ENCODE measurements at regions not wholly inside any gene's neighbourhood (a gene's known extent, or its start where the extent isn't known, plus 50 kb on each side); places are given as distances from the start of the nearest gene placed in this dataset.
"Not testable (repeated sequence)": the region's sequence is repeated elsewhere in the genome, so short reads cannot be mapped to it uniquely, and the experiment has no call there.

GRCh38 chr2:143922261-143922830, 597.6 kb downstream of the ZEB2 start:
- not testable (repeated sequence) for H3K4me3 Mint-ChIP-seq; DNase-seq (ENCODE audit: low spot score in 2 of 2); H3K36me3 Mint-ChIP-seq; H3K4me1 Mint-ChIP-seq; H3K27ac Mint-ChIP-seq; ATAC-seq (ENCODE audit: low read depth); H3K27me3 Mint-ChIP-seq
- peaks cover 14% of the 10 kb centered on the region for H3K9me3 Mint-ChIP-seq

- DNase-seq (ENCODE audit: low spot score in 2 of 2) (no peak), ATAC-seq (ENCODE audit: low read depth) (no peak)
- Mint-ChIP-seq H3K9me3 (peaks cover 15% of the 10 kb centered on the region), H3K27ac (no peak overlapping the region), H3K36me3 (peaks cover 9% of the 10 kb centered on the region), H3K4me1 (no peaks in the 10 kb centered on the region), H3K4me3 (no peak overlapping the region), H3K27me3 (no peaks in the 10 kb centered on the region)
Measured at GRCh38 chr2:143918465-143918989, 601.4 kb downstream of the ZEB2 start.

- Mint-ChIP-seq H3K36me3 (peaks cover 9% of the 10 kb centered on the region), H3K4me3 (no peak overlapping the region), H3K27me3 (no peaks in the 10 kb centered on the region), H3K27ac (no peak overlapping the region), H3K4me1 (no peaks in the 10 kb centered on the region), H3K9me3 (peaks cover 15% of the 10 kb centered on the region)
- DNase-seq (ENCODE audit: low spot score in 2 of 2) (no peak), ATAC-seq (ENCODE audit: low read depth) (no peak)
Measured at GRCh38 chr2:143916781-143917180, 603.1 kb downstream of the ZEB2 start.

- H3K9me3 Mint-ChIP-seq, result no peaks in the 10 kb centered on the region
- ATAC-seq (ENCODE audit: low read depth) (no peak), DNase-seq (ENCODE audit: low spot score in 2 of 2) (no peak)
- no peaks in the 10 kb centered on the region for H3K4me1 Mint-ChIP-seq
- no peak overlapping the region for H3K27ac Mint-ChIP-seq
- H3K27me3 Mint-ChIP-seq, result no peaks in the 10 kb centered on the region
- no peaks in the 10 kb centered on the region for H3K36me3 Mint-ChIP-seq
- H3K4me3 Mint-ChIP-seq, result no peak overlapping the region
Measured at GRCh38 chr2:143909577-143910353, 610.2 kb downstream of the ZEB2 start.

GRCh38 chr2:143908843-143909242, 611.1 kb downstream of the ZEB2 start:
- no peak for ATAC-seq (ENCODE audit: low read depth)

GRCh38 chr2:143907801-143908200, 612.1 kb downstream of the ZEB2 start:
- Mint-ChIP-seq H3K27ac (no peak overlapping the region), H3K9me3 (no peaks in the 10 kb centered on the region), H3K27me3 (no peaks in the 10 kb centered on the region), H3K36me3 (no peaks in the 10 kb centered on the region), H3K4me3 (no peak overlapping the region), H3K4me1 (no peaks in the 10 kb centered on the region)
- no peak for ATAC-seq (ENCODE audit: low read depth)
- DNase-seq (ENCODE audit: low spot score in 2 of 2), result no peak

More at GRCh38 chr2:143908843-143909242, 611.1 kb downstream of the ZEB2 start:
- H3K4me3 Mint-ChIP-seq, result no peak overlapping the region
- no peak for DNase-seq (ENCODE audit: low spot score in 2 of 2)
- no peaks in the 10 kb centered on the region for H3K9me3 Mint-ChIP-seq
- H3K4me1 Mint-ChIP-seq, result no peaks in the 10 kb centered on the region
- no peak overlapping the region for H3K27ac Mint-ChIP-seq
- H3K36me3 Mint-ChIP-seq, result no peaks in the 10 kb centered on the region
- H3K27me3 Mint-ChIP-seq, result no peaks in the 10 kb centered on the region

GRCh38 chr2:143906850-143907249, 613.1 kb downstream of the ZEB2 start:
- H3K27ac Mint-ChIP-seq, result no peak overlapping the region
- no peaks in the 10 kb centered on the region for H3K9me3 Mint-ChIP-seq
- no peaks in the 10 kb centered on the region for H3K4me1 Mint-ChIP-seq
- H3K4me3 Mint-ChIP-seq, result no peak overlapping the region
- DNase-seq (ENCODE audit: low spot score in 2 of 2) (no peak), ATAC-seq (ENCODE audit: low read depth) (no peak)
- H3K27me3 Mint-ChIP-seq, result no peaks in the 10 kb centered on the region
- H3K36me3 Mint-ChIP-seq, result no peaks in the 10 kb centered on the region

- ATAC-seq (ENCODE audit: low read depth) (no peak), DNase-seq (ENCODE audit: low spot score in 2 of 2) (no peak)
- Mint-ChIP-seq H3K36me3 (no peaks in the 10 kb centered on the region), H3K27ac (no peak overlapping the region), H3K4me3 (no peak overlapping the region), H3K4me1 (no peaks in the 10 kb centered on the region), H3K9me3 (no peaks in the 10 kb centered on the region), H3K27me3 (peaks cover 3% of the 10 kb centered on the region)
Measured at GRCh38 chr2:143905587-143905986, 614.3 kb downstream of the ZEB2 start.

GRCh38 chr2:143903172-143903856, 616.6 kb downstream of the ZEB2 start:
- Mint-ChIP-seq H3K27me3 (peaks cover 5% of the 10 kb centered on the region), H3K9me3 (no peaks in the 10 kb centered on the region), H3K36me3 (no peaks in the 10 kb centered on the region), H3K4me1 (no peaks in the 10 kb centered on the region), H3K27ac (no peak overlapping the region), H3K4me3 (no peak overlapping the region)
- no peak for ATAC-seq (ENCODE audit: low read depth)
- DNase-seq (ENCODE audit: low spot score in 2 of 2), result no peak

GRCh38 chr2:143901185-143901842, 618.6 kb downstream of the ZEB2 start:
- H3K4me1 Mint-ChIP-seq, result no peaks in the 10 kb centered on the region
- H3K4me3 Mint-ChIP-seq, result no peak overlapping the region
- ATAC-seq (ENCODE audit: low read depth) (no peak), DNase-seq (ENCODE audit: low spot score in 2 of 2) (no peak)
- H3K27ac Mint-ChIP-seq, result no peak overlapping the region
- peaks cover 5% of the 10 kb centered on the region for H3K27me3 Mint-ChIP-seq
- no peaks in the 10 kb centered on the region for H3K9me3 Mint-ChIP-seq
- H3K36me3 Mint-ChIP-seq, result no peaks in the 10 kb centered on the region

GRCh38 chr2:143899987-143900386, 619.9 kb downstream of the ZEB2 start:
- Mint-ChIP-seq H3K27ac (no peak overlapping the region), H3K27me3 (peaks cover 5% of the 10 kb centered on the region), H3K4me3 (no peak overlapping the region), H3K9me3 (no peaks in the 10 kb centered on the region), H3K36me3 (no peaks in the 10 kb centered on the region), H3K4me1 (no peaks in the 10 kb centered on the region)
- DNase-seq (ENCODE audit: low spot score in 2 of 2) (no peak), ATAC-seq (ENCODE audit: low read depth) (no peak)

- no peak for DNase-seq (ENCODE audit: low spot score in 2 of 2)
- no peaks in the 10 kb centered on the region for H3K36me3 Mint-ChIP-seq
Measured at GRCh38 chr2:143893371-143893770, 626.5 kb downstream of the ZEB2 start.

GRCh38 chr2:143891879-143892308, 628.0 kb downstream of the ZEB2 start:
- Mint-ChIP-seq H3K4me1 (no peaks in the 10 kb centered on the region), H3K27me3 (no peaks in the 10 kb centered on the region), H3K9me3 (no peaks in the 10 kb centered on the region), H3K4me3 (no peak overlapping the region), H3K27ac (no peak overlapping the region), H3K36me3 (no peaks in the 10 kb centered on the region)
- no peak for ATAC-seq (ENCODE audit: low read depth)
- no peak for DNase-seq (ENCODE audit: low spot score in 2 of 2)

More at GRCh38 chr2:143893371-143893770, 626.5 kb downstream of the ZEB2 start:
- no peaks in the 10 kb centered on the region for H3K27me3 Mint-ChIP-seq
- no peak for ATAC-seq (ENCODE audit: low read depth)
- no peak overlapping the region for H3K4me3 Mint-ChIP-seq
- no peak overlapping the region for H3K27ac Mint-ChIP-seq
- H3K4me1 Mint-ChIP-seq, result no peaks in the 10 kb centered on the region
- no peaks in the 10 kb centered on the region for H3K9me3 Mint-ChIP-seq

- H3K9me3 Mint-ChIP-seq, result no peaks in the 10 kb centered on the region
- H3K4me1 Mint-ChIP-seq, result no peaks in the 10 kb centered on the region
- no peaks in the 10 kb centered on the region for H3K36me3 Mint-ChIP-seq
- no peaks in the 10 kb centered on the region for H3K27me3 Mint-ChIP-seq
- H3K4me3 Mint-ChIP-seq, result no peak overlapping the region
- no peak for ATAC-seq (ENCODE audit: low read depth)
- no peak overlapping the region for H3K27ac Mint-ChIP-seq
- DNase-seq (ENCODE audit: low spot score in 2 of 2), result no peak
Measured at GRCh38 chr2:143890798-143891197, 629.1 kb downstream of the ZEB2 start.

Measured in memory B cell (primary cell).